Keratinocyte (primary cell): ENCODE measurements at regions not wholly inside any gene's neighbourhood (a gene's known extent, or its start where the extent isn't known, plus 50 kb on each side); places are given as distances from the start of the nearest gene placed in this dataset.

Experiments used
- DNase-seq: peaks from one replicate; pipeline ENCODE4 v3.0.0-alpha.2; 2011; ENCODE audit warnings: low read depth, missing footprints, low spot score
- FAIRE-seq: peaks from 2 replicates; lab custom pipeline; 2011; peaks lifted over from hg19 to GRCh38; lab: Jason Lieb, UNC
- H2AFZ ChIP-seq: 2 replicates; pipeline ENCODE4 v1.6.0; 2012; ENCODE audit warnings: low read length, control low read depth, inconsistent platforms; ENCODE audit not compliant: control insufficient read depth
- H3K27ac ChIP-seq: 2 replicates; pipeline ENCODE4 v1.5.1; 2011; ENCODE audit warnings: low read length; ENCODE audit not compliant: control insufficient read depth, insufficient read depth
- H3K27me3 ChIP-seq: 3 replicates; pipeline ENCODE4 v1.6.0; 2011; ENCODE audit warnings: low read length; ENCODE audit not compliant: control insufficient read depth, insufficient read depth; ENCODE audit errors: extremely low read depth
- H3K36me3 ChIP-seq, 2 experiments: 2 replicates in 1 of 2; 3 replicates in 1 of 2; pipeline ENCODE4 v1.5.1; 2011; ENCODE audit warnings: low read length in 2 of 2, mild to moderate bottlenecking in 1 of 2; ENCODE audit not compliant: control insufficient read depth in 2 of 2, insufficient read depth in 2 of 2; ENCODE audit errors: extremely low read depth in 1 of 2
- H3K4me1 ChIP-seq: 3 replicates; pipeline ENCODE4 v1.5.1; 2011; ENCODE audit warnings: low read length; ENCODE audit not compliant: control insufficient read depth, insufficient read depth; ENCODE audit errors: extremely low read depth
- H3K4me2 ChIP-seq: 3 replicates; pipeline ENCODE4 v1.6.0; 2011; ENCODE audit warnings: low read depth, low read length; ENCODE audit not compliant: control insufficient read depth, insufficient read depth; ENCODE audit errors: extremely low read depth
- H3K4me3 ChIP-seq, 3 experiments: fragments of 200-600 bp in 1 of 3; sonication (generic) in 1 of 3; 2 replicates in 2 of 3; 3 replicates in 1 of 3; pipeline ENCODE4 v1.5.1; 2011 to 2016; ENCODE audit warnings: low read length in 3 of 3, mild to moderate bottlenecking in 3 of 3, control low read depth in 2 of 3, inconsistent platforms in 1 of 3, low read depth in 1 of 3, mixed read lengths in 1 of 3, mixed run types in 1 of 3, moderate library complexity in 1 of 3; ENCODE audit not compliant: control insufficient read depth in 2 of 3, insufficient read depth in 2 of 3; ENCODE audit errors: extremely low read depth in 1 of 3
- H3K79me2 ChIP-seq: 2 replicates; pipeline ENCODE4 v1.6.0; 2012; ENCODE audit warnings: low read length; ENCODE audit not compliant: control insufficient read depth, insufficient read depth
- H3K9ac ChIP-seq: 3 replicates; pipeline ENCODE4 v1.6.0; 2011; ENCODE audit warnings: low read length; ENCODE audit not compliant: control insufficient read depth, insufficient read depth; ENCODE audit errors: extremely low read depth
- H3K9me1 ChIP-seq: 3 replicates; pipeline ENCODE4 v1.6.0; 2011; ENCODE audit warnings: low read length; ENCODE audit not compliant: control insufficient read depth, insufficient read depth; ENCODE audit errors: extremely low read depth
- H3K9me3 ChIP-seq: 2 replicates; pipeline ENCODE4 v1.5.1; 2012; ENCODE audit warnings: low read depth, low read length; ENCODE audit not compliant: control insufficient read depth
- H4K20me1 ChIP-seq: 3 replicates; pipeline ENCODE4 v1.6.0; 2011; ENCODE audit warnings: low read length; ENCODE audit not compliant: control insufficient read depth, insufficient read depth; ENCODE audit errors: extremely low read depth
- CTCF ChIP-seq, 3 experiments: IDR thresholded peaks in 1 of 3; conservative IDR thresholded peaks in 1 of 3; optimal IDR thresholded peaks in 1 of 3; 2 replicates in 2 of 3; 3 replicates in 1 of 3; pipeline versions ENCODE3 to v1.5.1; 2011; ENCODE audit warnings: low read length in 3 of 3, mild to moderate bottlenecking in 3 of 3, moderate library complexity in 2 of 3, control low read depth in 1 of 3, inconsistent platforms in 1 of 3; ENCODE audit not compliant: insufficient read depth in 2 of 3; ENCODE audit errors: extremely low read depth in 1 of 3
- EZH2 ChIP-seq: IDR thresholded peaks from one replicate; pipeline ENCODE4 v1.6.1; 2012; ENCODE audit warnings: inconsistent platforms, mild to moderate bottlenecking, low read length, moderate library complexity
- dilution Hi-C: fragments of 300-500 bp; cut with MboI; formaldehyde crosslinking; loops from one replicate; pipeline ENCODE4 v1.7.0; 2020; ENCODE audit warnings: low sequenced_read_pairs; ENCODE audit not compliant: extremely low pct_ligation_motif_present

- no peak overlapping the region for H3K9ac ChIP-seq
- H3K9me3 ChIP-seq: no peaks in the 10 kb centered on the region
- no peaks in the 10 kb centered on the region for H4K20me1 ChIP-seq
- no peak for DNase-seq
- no peak overlapping the region for H3K27ac ChIP-seq
- no peaks in the 10 kb centered on the region for H3K9me1 ChIP-seq
- no peak overlapping the region for H3K4me3 ChIP-seq
- H2AFZ ChIP-seq: no peak overlapping the region
- H3K79me2 ChIP-seq: no peaks in the 10 kb centered on the region
- TF ChIP-seq EZH2: no peak
- H3K27me3 ChIP-seq: no peaks in the 10 kb centered on the region
- no peak for FAIRE-seq
- H3K36me3 ChIP-seq: no peaks in the 10 kb centered on the region
- no peaks in the 10 kb centered on the region for H3K4me1 ChIP-seq
- H3K4me2 ChIP-seq: no peak overlapping the region
- dilution Hi-C loops: no loop called here
Observed at GRCh38 chr2:66897691-66898150, 462.8 kb downstream of the MEIS1 start.

GRCh38 chr2:66899109-66899508 is 464.2 kb downstream of the MEIS1 start:
- no peaks in the 10 kb centered on the region for H3K36me3 ChIP-seq
- H3K9me1 ChIP-seq: no peaks in the 10 kb centered on the region
- no peak overlapping the region for H3K4me3 ChIP-seq
- H3K79me2 ChIP-seq: no peaks in the 10 kb centered on the region
- no peak for DNase-seq
- no peak overlapping the region for H3K27ac ChIP-seq
- dilution Hi-C loops: no loop called here
- H4K20me1 ChIP-seq: no peaks in the 10 kb centered on the region
- H3K9ac ChIP-seq: no peak overlapping the region
- H3K4me2 ChIP-seq: no peak overlapping the region
- H2AFZ ChIP-seq: no peak overlapping the region
- no peaks in the 10 kb centered on the region for H3K27me3 ChIP-seq
- H3K9me3 ChIP-seq: no peaks in the 10 kb centered on the region
- FAIRE-seq: no peak
- TF ChIP-seq EZH2 (no peak), CTCF (optimal IDR thresholded peaks at IDR 0.05 in 1 of 3, IDR thresholded peaks at IDR 0.05 in 1 of 3, conservative IDR thresholded peaks at IDR 0.05 in 1 of 3; ENCODE audit: extremely low read depth in 1 of 3, insufficient read depth in 2 of 3, low read length in 3 of 3) (no peak)
- no peaks in the 10 kb centered on the region for H3K4me1 ChIP-seq

GRCh38 chr2:66899648-66900047 is 464.7 kb downstream of the MEIS1 start:
- H3K4me3 ChIP-seq: no peak overlapping the region
- no peaks in the 10 kb centered on the region for H3K36me3 ChIP-seq
- FAIRE-seq (no peak), DNase-seq (no peak)
- dilution Hi-C loops: no loop called here
- H3K9me3 ChIP-seq: no peaks in the 10 kb centered on the region
- no peak overlapping the region for H2AFZ ChIP-seq
- no peak for TF ChIP-seq CTCF (optimal IDR thresholded peaks at IDR 0.05 in 1 of 3, IDR thresholded peaks at IDR 0.05 in 1 of 3, conservative IDR thresholded peaks at IDR 0.05 in 1 of 3; ENCODE audit: extremely low read depth in 1 of 3, insufficient read depth in 2 of 3, low read length in 3 of 3)
- TF ChIP-seq EZH2: no peak
- H3K27ac ChIP-seq: no peak overlapping the region
- H3K9me1 ChIP-seq: no peaks in the 10 kb centered on the region
- no peaks in the 10 kb centered on the region for H3K79me2 ChIP-seq
- H3K27me3 ChIP-seq: no peaks in the 10 kb centered on the region
- no peaks in the 10 kb centered on the region for H3K4me1 ChIP-seq
- no peak overlapping the region for H3K4me2 ChIP-seq
- H3K9ac ChIP-seq: no peak overlapping the region
- H4K20me1 ChIP-seq: no peaks in the 10 kb centered on the region
